ENCODE measurements at regions not wholly inside any gene's neighbourhood (a gene's known extent, or its start where the extent isn't known, plus 50 kb on each side); places are given as distances from the start of the nearest gene placed in this dataset.

GRCh38 chr15:96560246-96560895 lies 229.9 kb downstream of the NR2F2 start:
- Histone ChIP-seq H3K4me1 (ENCODE audit: control insufficient read depth in 2 of 2, insufficient read depth in 1 of 2, low read depth in 1 of 2, low read length in 2 of 2) (no peaks in the 10 kb centered on the region), H2AK5ac (ENCODE audit: low read depth, low read length) (no peak overlapping the region), H3K27me3 (ENCODE audit: control insufficient read depth in 3 of 3, insufficient read depth in 3 of 3, low read depth in 1 of 3, low read length in 3 of 3) (no peaks in the 10 kb centered on the region), H3K4ac (ENCODE audit: low read length) (no peak overlapping the region), H3K9ac (ENCODE audit: low read depth, low read length, poor library complexity) (no peak overlapping the region), H2AFZ (ENCODE audit: low read length) (no peak overlapping the region), H3K9me3 (replicated peaks in 1 of 2; ENCODE audit: control insufficient read depth in 2 of 2, insufficient read depth in 1 of 2, low read depth in 1 of 2, low read length in 2 of 2) (peaks cover 0 to 7% of the 10 kb centered on the region in 2 donors), H2BK120ac (ENCODE audit: low read depth, low read length) (no peak overlapping the region), H3K79me1 (ENCODE audit: low read depth, low read length) (no peaks in the 10 kb centered on the region), H3K36me3 (replicated peaks in 1 of 2; ENCODE audit: control insufficient read depth in 2 of 2, insufficient read depth in 2 of 2, low read length in 2 of 2) (no peaks in the 10 kb centered on the region), H3K4me2 (ENCODE audit: insufficient read depth, low read length, poor library complexity, severe bottlenecking) (no peak overlapping the region), H4K91ac (ENCODE audit: low read depth, low read length, poor library complexity) (no peak overlapping the region), H2BK15ac (ENCODE audit: low read length) (no peak overlapping the region), H2BK12ac (ENCODE audit: low read length) (no peak overlapping the region), H3K18ac (ENCODE audit: low read length) (no peak overlapping the region), H3K4me3 (ENCODE audit: low read length in 2 of 2) (no peak overlapping the region), H3K27ac (replicated peaks; ENCODE audit: low read length) (no peak overlapping the region), H3K14ac (ENCODE audit: low read length) (no peak overlapping the region), H4K8ac (ENCODE audit: low read depth, low read length) (no peak overlapping the region), H2BK5ac (ENCODE audit: low read length) (no peak overlapping the region), H3K23ac (ENCODE audit: low read depth, low read length, poor library complexity) (no peak overlapping the region)
- WGBS, 2 donors (ENCODE audit: extremely low coverage in 2 of 2, insufficient read length in 2 of 2, insufficient replicate concordance in 1 of 2) = no CpG with 5 or more reads among the region's 3 CpGs
- DNase-seq (ENCODE audit: low spot score) = no peak

- no CpG with 5 or more reads among the region's 2 CpGs for WGBS, 2 donors (ENCODE audit: extremely low coverage in 2 of 2, insufficient read length in 2 of 2, insufficient replicate concordance in 1 of 2)
- Histone ChIP-seq H2BK12ac (ENCODE audit: low read length) (no peak overlapping the region), H3K18ac (ENCODE audit: low read length) (no peak overlapping the region), H2BK5ac (ENCODE audit: low read length) (no peak overlapping the region), H2AFZ (ENCODE audit: low read length) (no peak overlapping the region), H3K14ac (ENCODE audit: low read length) (no peak overlapping the region), H3K27ac (replicated peaks; ENCODE audit: low read length) (no peak overlapping the region), H3K79me1 (ENCODE audit: low read depth, low read length) (no peaks in the 10 kb centered on the region), H2BK15ac (ENCODE audit: low read length) (no peak overlapping the region), H3K27me3 (ENCODE audit: control insufficient read depth in 3 of 3, insufficient read depth in 3 of 3, low read depth in 1 of 3, low read length in 3 of 3) (no peaks in the 10 kb centered on the region), H2BK120ac (ENCODE audit: low read depth, low read length) (no peak overlapping the region), H4K91ac (ENCODE audit: low read depth, low read length, poor library complexity) (no peak overlapping the region), H3K4me1 (ENCODE audit: control insufficient read depth in 2 of 2, insufficient read depth in 1 of 2, low read depth in 1 of 2, low read length in 2 of 2) (no peaks in the 10 kb centered on the region), H3K9ac (ENCODE audit: low read depth, low read length, poor library complexity) (no peak overlapping the region), H3K4ac (ENCODE audit: low read length) (no peak overlapping the region), H3K4me3 (ENCODE audit: low read length in 2 of 2) (no peak overlapping the region), H3K36me3 (replicated peaks in 1 of 2; ENCODE audit: control insufficient read depth in 2 of 2, insufficient read depth in 2 of 2, low read length in 2 of 2) (no peaks in the 10 kb centered on the region), H3K4me2 (ENCODE audit: insufficient read depth, low read length, poor library complexity, severe bottlenecking) (no peak overlapping the region), H2AK5ac (ENCODE audit: low read depth, low read length) (no peak overlapping the region), H4K8ac (ENCODE audit: low read depth, low read length) (no peak overlapping the region), H3K9me3 (replicated peaks in 1 of 2; ENCODE audit: control insufficient read depth in 2 of 2, insufficient read depth in 1 of 2, low read depth in 1 of 2, low read length in 2 of 2) (peaks cover 0 to 7% of the 10 kb centered on the region in 2 donors), H3K23ac (ENCODE audit: low read depth, low read length, poor library complexity) (no peak overlapping the region)
- no peak for DNase-seq (ENCODE audit: low spot score)
Measured at GRCh38 chr15:96561593-96561992, 231.1 kb downstream of the NR2F2 start.

GRCh38 chr15:96564546-96564945 lies 234.0 kb downstream of the NR2F2 start:
- Histone ChIP-seq H3K9ac (ENCODE audit: low read depth, low read length, poor library complexity) (no peak overlapping the region), H3K4me2 (ENCODE audit: insufficient read depth, low read length, poor library complexity, severe bottlenecking) (no peak overlapping the region), H3K18ac (ENCODE audit: low read length) (no peak overlapping the region), H3K4ac (ENCODE audit: low read length) (no peak overlapping the region), H2BK120ac (ENCODE audit: low read depth, low read length) (no peak overlapping the region), H3K23ac (ENCODE audit: low read depth, low read length, poor library complexity) (no peak overlapping the region), H2AFZ (ENCODE audit: low read length) (no peak overlapping the region), H4K8ac (ENCODE audit: low read depth, low read length) (no peak overlapping the region), H3K14ac (ENCODE audit: low read length) (no peak overlapping the region), H3K4me3 (ENCODE audit: low read length in 2 of 2) (no peak overlapping the region), H3K27me3 (ENCODE audit: control insufficient read depth in 3 of 3, insufficient read depth in 3 of 3, low read depth in 1 of 3, low read length in 3 of 3) (no peaks in the 10 kb centered on the region), H2BK12ac (ENCODE audit: low read length) (no peak overlapping the region), H2BK15ac (ENCODE audit: low read length) (no peak overlapping the region), H2AK5ac (ENCODE audit: low read depth, low read length) (no peak overlapping the region), H3K27ac (replicated peaks; ENCODE audit: low read length) (no peak overlapping the region), H3K79me1 (ENCODE audit: low read depth, low read length) (no peaks in the 10 kb centered on the region), H3K36me3 (replicated peaks in 1 of 2; ENCODE audit: control insufficient read depth in 2 of 2, insufficient read depth in 2 of 2, low read length in 2 of 2) (no peaks in the 10 kb centered on the region), H2BK5ac (ENCODE audit: low read length) (no peak overlapping the region), H3K9me3 (replicated peaks in 1 of 2; ENCODE audit: control insufficient read depth in 2 of 2, insufficient read depth in 1 of 2, low read depth in 1 of 2, low read length in 2 of 2) (peaks cover 0 to 7% of the 10 kb centered on the region in 2 donors), H3K4me1 (ENCODE audit: control insufficient read depth in 2 of 2, insufficient read depth in 1 of 2, low read depth in 1 of 2, low read length in 2 of 2) (no peaks in the 10 kb centered on the region), H4K91ac (ENCODE audit: low read depth, low read length, poor library complexity) (no peak overlapping the region)
- no peak for DNase-seq (ENCODE audit: low spot score)
- no CpG with 5 or more reads among the region's 3 CpGs for WGBS, 2 donors (ENCODE audit: extremely low coverage in 2 of 2, insufficient read length in 2 of 2, insufficient replicate concordance in 1 of 2)

GRCh38 chr15:96565266-96565665 lies 234.8 kb downstream of the NR2F2 start:
- H3K27me3 ChIP-seq (ENCODE audit: control insufficient read depth in 3 of 3, insufficient read depth in 3 of 3, low read depth in 1 of 3, low read length in 3 of 3) = no peaks in the 10 kb centered on the region
- H2BK15ac ChIP-seq (ENCODE audit: low read length) = no peak overlapping the region
- H3K18ac ChIP-seq (ENCODE audit: low read length) = no peak overlapping the region
- no peak overlapping the region for H2AK5ac ChIP-seq (ENCODE audit: low read depth, low read length)
- no peak overlapping the region for H3K4me2 ChIP-seq (ENCODE audit: insufficient read depth, low read length, poor library complexity, severe bottlenecking)
- no peak for DNase-seq (ENCODE audit: low spot score)
- no peaks in the 10 kb centered on the region for H3K79me1 ChIP-seq (ENCODE audit: low read depth, low read length)
- WGBS, 2 donors (ENCODE audit: extremely low coverage in 2 of 2, insufficient read length in 2 of 2, insufficient replicate concordance in 1 of 2) = no CpG with 5 or more reads among the region's 2 CpGs
- H3K27ac ChIP-seq (replicated peaks; ENCODE audit: low read length) = no peak overlapping the region
- no peaks in the 10 kb centered on the region for H3K4me1 ChIP-seq (ENCODE audit: control insufficient read depth in 2 of 2, insufficient read depth in 1 of 2, low read depth in 1 of 2, low read length in 2 of 2)
- no peak overlapping the region for H3K23ac ChIP-seq (ENCODE audit: low read depth, low read length, poor library complexity)
- H3K14ac ChIP-seq (ENCODE audit: low read length) = no peak overlapping the region
- no peak overlapping the region for H4K91ac ChIP-seq (ENCODE audit: low read depth, low read length, poor library complexity)
- H3K4ac ChIP-seq (ENCODE audit: low read length) = no peak overlapping the region
- H4K8ac ChIP-seq (ENCODE audit: low read depth, low read length) = no peak overlapping the region
- H3K9me3 ChIP-seq (replicated peaks in 1 of 2; ENCODE audit: control insufficient read depth in 2 of 2, insufficient read depth in 1 of 2, low read depth in 1 of 2, low read length in 2 of 2) = peaks cover 0 to 7% of the 10 kb centered on the region in 2 donors
- no peaks in the 10 kb centered on the region for H3K36me3 ChIP-seq (replicated peaks in 1 of 2; ENCODE audit: control insufficient read depth in 2 of 2, insufficient read depth in 2 of 2, low read length in 2 of 2)
- no peak overlapping the region for H3K4me3 ChIP-seq (ENCODE audit: low read length in 2 of 2)
- no peak overlapping the region for H2BK120ac ChIP-seq (ENCODE audit: low read depth, low read length)
- H2BK12ac ChIP-seq (ENCODE audit: low read length) = no peak overlapping the region
- no peak overlapping the region for H2BK5ac ChIP-seq (ENCODE audit: low read length)
- H2AFZ ChIP-seq (ENCODE audit: low read length) = no peak overlapping the region
- H3K9ac ChIP-seq (ENCODE audit: low read depth, low read length, poor library complexity) = no peak overlapping the region
